AG04449 (cell line): ENCODE measurements at regions not wholly inside any gene's neighbourhood (a gene's known extent, or its start where the extent isn't known, plus 50 kb on each side); places are given as distances from the start of the nearest gene placed in this dataset.

ENCODE experiments used
- CTCF ChIA-PET: fragments of 350-600 bp; formaldehyde crosslinking; extraction: SDS; loops from one replicate; lab custom pipeline; 2021; ENCODE audit warnings: antibody characterized with exemption; lab: Yijun Ruan, JAX
- POLR2A ChIA-PET: fragments of 400-600, 350-600 bp; formaldehyde crosslinking; extraction: SDS; loops from one replicate; lab custom pipeline; 2020; ENCODE audit warnings: antibody characterized with exemption, inconsistent platforms; lab: Yijun Ruan, JAX
- DNase-seq: peaks from one replicate; pipeline ENCODE4 v3.0.0-alpha.2; 2010; ENCODE audit warnings: low read depth, low spot score
- H3K4me3 ChIP-seq: 2 replicates; pipeline ENCODE4 v1.5.1; 2011; ENCODE audit warnings: low read depth, mild to moderate bottlenecking, control low read depth, low read length
- CTCF ChIP-seq: IDR thresholded peaks from one replicate; pipeline ENCODE4 v1.5.1; 2011; ENCODE audit warnings: mild to moderate bottlenecking, moderate library complexity, low read length, control low read depth, inconsistent platforms; ENCODE audit not compliant: insufficient read depth; ENCODE audit errors: missing control alignments

DNA sequence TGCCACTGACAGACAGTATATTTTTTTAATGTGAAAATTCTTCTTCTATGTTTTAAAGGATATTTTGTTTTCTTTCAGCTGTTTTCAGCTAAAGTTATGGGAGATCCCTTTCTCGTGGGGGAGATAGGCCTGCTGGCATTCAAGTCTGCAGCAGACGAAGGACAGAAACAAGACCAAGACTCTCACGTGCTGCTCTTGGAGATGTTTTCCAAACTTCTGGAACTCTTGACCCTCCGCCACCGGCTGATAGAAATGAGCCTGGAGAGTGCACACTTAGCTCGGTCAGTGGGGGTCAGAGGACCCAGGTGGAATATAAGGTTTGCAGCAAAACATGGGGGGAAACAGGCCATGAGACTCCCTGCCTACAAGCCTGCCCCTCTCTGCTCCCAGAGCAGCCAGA lies 120.5 kb downstream of the CD164 start:
- POLR2A ChIA-PET, result no interaction called here
- H3K4me3 ChIP-seq, result no peak overlapping the region
- DNase-seq, result no peak
- CTCF ChIA-PET, result interaction anchor here (1.2 kb wide), 1 partner anchor 10 kb away, joined by 3 read pairs; no protein-coding TSS in a partner anchor
- no peak for TF ChIP-seq CTCF

DNA sequence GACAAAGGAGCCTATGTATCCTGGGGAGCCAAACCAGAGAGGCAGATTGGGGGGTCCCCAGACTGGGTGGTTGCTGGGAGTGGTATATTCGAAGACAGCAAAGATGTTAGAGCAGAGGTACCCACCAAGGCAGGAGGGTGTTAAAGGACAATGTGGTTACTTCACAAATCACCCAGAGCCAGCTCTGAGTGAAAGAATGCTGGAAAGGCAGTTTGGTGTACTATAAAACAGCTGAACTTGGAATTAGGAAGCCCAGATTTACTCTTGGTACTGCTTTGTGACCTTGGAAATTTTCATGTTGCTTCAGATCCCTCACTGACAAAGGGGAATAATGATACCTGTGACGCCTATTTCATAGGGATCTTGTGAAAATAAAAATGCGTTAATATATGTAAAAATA lies 121.6 kb downstream of the CD164 start:
- no peak for TF ChIP-seq CTCF
- H3K4me3 ChIP-seq, result no peak overlapping the region
- ChIA-PET CTCF (no interaction called here), POLR2A (no interaction called here)
- no peak for DNase-seq

DNA sequence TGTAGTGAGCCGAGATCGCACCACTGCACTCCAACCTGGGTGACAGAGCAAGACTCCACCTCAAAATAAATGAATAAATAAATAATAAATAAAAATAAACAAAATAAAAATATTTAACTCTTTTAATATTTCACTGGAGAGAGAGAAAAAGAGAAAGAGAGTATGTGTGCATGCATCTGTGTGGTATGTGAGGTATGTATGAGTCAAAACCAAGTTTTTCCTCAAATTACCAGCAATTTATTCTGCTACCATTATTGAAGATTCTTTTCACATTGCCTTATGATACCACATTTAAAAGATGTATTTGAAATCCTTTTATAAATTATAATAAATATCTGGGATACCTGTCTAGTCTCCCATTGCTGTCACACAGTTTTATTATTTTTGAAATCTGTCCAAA lies 122.1 kb downstream of the CD164 start:
- no peak for TF ChIP-seq CTCF
- POLR2A ChIA-PET, result no interaction called here
- no peak overlapping the region for H3K4me3 ChIP-seq
- CTCF ChIA-PET, result no interaction called here
- DNase-seq, result peak; percentile 12

DNA sequence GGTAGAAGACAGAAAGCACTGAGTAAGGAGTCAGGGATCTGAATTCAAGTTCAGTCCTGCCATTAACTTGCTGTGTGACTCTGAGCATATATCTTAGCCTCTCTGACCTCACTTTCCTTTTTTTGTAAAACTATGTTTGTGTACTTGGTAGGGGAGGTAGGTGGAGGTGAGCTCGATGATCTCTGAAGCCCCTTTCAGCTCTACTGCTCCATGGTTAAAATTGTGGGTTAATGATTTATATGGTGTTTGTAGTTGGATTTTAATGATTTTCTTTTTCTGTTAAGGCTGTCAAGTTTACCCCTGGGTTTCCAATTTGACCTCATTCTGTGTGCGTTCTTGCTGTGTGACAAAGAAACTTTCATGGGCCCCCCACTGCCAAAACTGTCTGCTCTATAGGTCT lies 124.1 kb downstream of the CD164 start:
- DNase-seq, result no peak
- no peak for TF ChIP-seq CTCF
- CTCF ChIA-PET, result no interaction called here
- POLR2A ChIA-PET, result no interaction called here
- H3K4me3 ChIP-seq, result no peak overlapping the region

- no peak for DNase-seq
- TF ChIP-seq CTCF, result no peak
- POLR2A ChIA-PET, result no interaction called here
- CTCF ChIA-PET, result no interaction called here
- no peak overlapping the region for H3K4me3 ChIP-seq
Observed at GRCh38 chr6:109257494-109257893, 124.8 kb downstream of the CD164 start.

DNA sequence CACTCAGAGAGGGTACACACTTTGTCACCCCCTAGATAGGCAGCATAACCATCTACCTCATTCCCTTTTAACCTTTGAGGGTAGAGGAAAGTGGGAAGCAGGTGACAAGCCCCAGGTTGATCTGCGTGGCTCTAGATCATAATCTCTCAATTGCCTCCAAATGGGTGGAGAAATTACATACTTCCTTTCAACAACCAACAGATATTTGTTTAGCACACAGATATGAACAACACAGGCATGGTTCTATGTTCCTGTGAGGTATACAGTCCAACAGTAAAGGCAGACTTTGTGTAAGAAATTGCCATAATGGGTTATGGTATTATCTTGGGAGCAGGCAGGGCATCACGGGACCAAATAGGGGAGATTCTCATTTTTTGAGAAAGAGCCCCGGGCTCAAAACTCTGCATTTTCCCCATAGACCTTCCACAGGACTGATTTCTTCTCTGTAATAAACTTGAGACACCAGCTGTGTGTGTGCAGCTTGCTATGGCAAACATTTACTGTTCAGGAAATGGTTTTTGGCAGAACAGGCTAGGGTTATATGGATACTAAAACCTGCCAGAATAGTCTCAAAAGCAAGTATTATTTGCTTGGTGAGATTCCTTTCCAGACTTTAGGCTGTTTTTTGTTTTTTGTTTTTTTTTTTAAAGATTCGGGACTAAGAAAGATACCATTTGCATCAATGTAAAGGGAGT lies 126.2 kb downstream of the CD164 start:
- no peak for DNase-seq
- ChIA-PET CTCF (no interaction called here), POLR2A (no interaction called here)
- no peak for TF ChIP-seq CTCF
- H3K4me3 ChIP-seq, result no peak overlapping the region
